GM06990 (cell line): ENCODE measurements at regions not wholly inside any gene's neighbourhood (a gene's known extent, or its start where the extent isn't known, plus 50 kb on each side); places are given as distances from the start of the nearest gene placed in this dataset.

Source experiments
- DNase-seq: peaks from one replicate; pipeline ENCODE4 v3.0.0-alpha.2; 2011; ENCODE audit not compliant: insufficient read length; ENCODE audit errors: extremely low read depth
- H3K27me3 ChIP-seq: replicated peaks from 2 replicates; pipeline ENCODE4 v1.6.0; 2011; ENCODE audit warnings: low read length; ENCODE audit not compliant: control insufficient read depth, insufficient read depth
- H3K36me3 ChIP-seq: 2 replicates; pipeline ENCODE4 v1.5.1; 2011; ENCODE audit warnings: low read length; ENCODE audit not compliant: control insufficient read depth, insufficient read depth
- H3K4me3 ChIP-seq: replicated peaks from 2 replicates; pipeline ENCODE4 v1.5.1; 2011; ENCODE audit warnings: low read depth, mild to moderate bottlenecking, control low read depth, low read length
- TF ChIP-seq, protein P1 (sequence below): IDR thresholded peaks from 2 replicates; pipeline ENCODE4 v1.5.1; 2011; ENCODE audit warnings: low read length, control low read depth, mild to moderate bottlenecking, inconsistent platforms; ENCODE audit not compliant: insufficient read depth, poor library complexity, severe bottlenecking

DNA sequence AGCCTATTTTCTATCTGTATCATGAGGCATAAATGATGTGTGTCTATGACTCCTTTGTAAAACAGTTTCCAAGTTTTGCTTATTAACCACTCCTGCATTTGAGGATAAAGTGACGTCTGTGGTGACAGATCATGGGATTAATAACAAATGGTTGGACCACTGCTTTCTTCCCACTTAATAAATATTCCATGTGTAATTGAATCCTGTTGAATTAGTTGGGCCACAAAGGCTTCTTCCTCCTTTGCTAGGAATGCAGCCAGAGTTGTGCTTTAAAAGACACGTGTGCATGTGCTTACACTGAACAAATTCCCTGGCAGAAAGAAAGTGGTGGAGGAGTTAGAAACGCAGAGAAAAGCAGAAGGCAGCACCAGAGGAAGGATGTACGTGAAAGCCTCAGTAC lies 150.2 kb downstream of the ACTBL2 start:
- no peak overlapping the region for H3K4me3 ChIP-seq
- DNase-seq = no peak
- H3K36me3 ChIP-seq = no peaks in the 10 kb centered on the region
- TF ChIP-seq, protein P1, sequence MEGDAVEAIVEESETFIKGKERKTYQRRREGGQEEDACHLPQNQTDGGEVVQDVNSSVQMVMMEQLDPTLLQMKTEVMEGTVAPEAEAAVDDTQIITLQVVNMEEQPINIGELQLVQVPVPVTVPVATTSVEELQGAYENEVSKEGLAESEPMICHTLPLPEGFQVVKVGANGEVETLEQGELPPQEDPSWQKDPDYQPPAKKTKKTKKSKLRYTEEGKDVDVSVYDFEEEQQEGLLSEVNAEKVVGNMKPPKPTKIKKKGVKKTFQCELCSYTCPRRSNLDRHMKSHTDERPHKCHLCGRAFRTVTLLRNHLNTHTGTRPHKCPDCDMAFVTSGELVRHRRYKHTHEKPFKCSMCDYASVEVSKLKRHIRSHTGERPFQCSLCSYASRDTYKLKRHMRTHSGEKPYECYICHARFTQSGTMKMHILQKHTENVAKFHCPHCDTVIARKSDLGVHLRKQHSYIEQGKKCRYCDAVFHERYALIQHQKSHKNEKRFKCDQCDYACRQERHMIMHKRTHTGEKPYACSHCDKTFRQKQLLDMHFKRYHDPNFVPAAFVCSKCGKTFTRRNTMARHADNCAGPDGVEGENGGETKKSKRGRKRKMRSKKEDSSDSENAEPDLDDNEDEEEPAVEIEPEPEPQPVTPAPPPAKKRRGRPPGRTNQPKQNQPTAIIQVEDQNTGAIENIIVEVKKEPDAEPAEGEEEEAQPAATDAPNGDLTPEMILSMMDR = no peak
- H3K27me3 ChIP-seq = no peaks in the 10 kb centered on the region

DNA sequence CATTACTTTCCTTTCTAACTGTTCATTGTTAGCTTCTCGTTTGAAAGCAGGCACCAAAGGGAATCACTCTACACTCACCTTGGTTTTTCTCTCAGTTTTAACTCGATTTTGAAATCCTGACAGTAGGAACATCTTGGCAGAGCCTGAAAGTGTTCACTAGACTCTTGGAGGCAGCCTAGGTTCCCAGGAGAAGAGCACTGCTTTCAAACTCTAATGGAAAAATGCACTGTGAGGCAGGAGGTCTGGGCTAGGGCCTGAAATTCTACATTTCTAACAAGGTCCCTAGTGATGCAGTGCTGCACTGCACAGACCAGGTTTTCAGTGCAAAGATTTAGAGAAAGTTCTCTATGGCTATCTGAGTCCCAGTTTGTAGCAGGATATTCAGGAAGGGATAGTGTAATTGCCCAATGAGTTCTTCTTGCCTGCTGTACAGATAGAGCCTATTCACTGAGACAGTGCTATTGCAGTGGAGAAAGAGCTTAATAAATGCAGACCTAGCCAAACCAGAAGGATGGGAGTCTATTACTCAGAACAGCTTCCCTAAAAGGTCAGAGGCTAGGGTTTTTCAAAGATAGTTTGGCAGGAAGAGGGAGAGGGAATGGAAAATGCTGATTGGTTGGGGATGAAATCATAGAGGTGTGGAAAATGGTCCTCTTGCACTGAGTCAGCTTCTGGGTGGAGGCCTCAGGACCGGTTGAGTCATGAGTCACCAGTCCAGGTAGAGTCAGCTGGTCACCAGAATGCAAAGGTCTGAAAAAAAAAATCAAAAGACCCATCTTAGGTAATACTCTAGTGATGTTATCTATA lies 153.9 kb downstream of the GPBP1 start:
- H3K36me3 ChIP-seq = no peaks in the 10 kb centered on the region
- no peak overlapping the region for H3K4me3 ChIP-seq
- TF ChIP-seq, protein P1 = no peak
- DNase-seq = no peak
- no peaks in the 10 kb centered on the region for H3K27me3 ChIP-seq

DNA sequence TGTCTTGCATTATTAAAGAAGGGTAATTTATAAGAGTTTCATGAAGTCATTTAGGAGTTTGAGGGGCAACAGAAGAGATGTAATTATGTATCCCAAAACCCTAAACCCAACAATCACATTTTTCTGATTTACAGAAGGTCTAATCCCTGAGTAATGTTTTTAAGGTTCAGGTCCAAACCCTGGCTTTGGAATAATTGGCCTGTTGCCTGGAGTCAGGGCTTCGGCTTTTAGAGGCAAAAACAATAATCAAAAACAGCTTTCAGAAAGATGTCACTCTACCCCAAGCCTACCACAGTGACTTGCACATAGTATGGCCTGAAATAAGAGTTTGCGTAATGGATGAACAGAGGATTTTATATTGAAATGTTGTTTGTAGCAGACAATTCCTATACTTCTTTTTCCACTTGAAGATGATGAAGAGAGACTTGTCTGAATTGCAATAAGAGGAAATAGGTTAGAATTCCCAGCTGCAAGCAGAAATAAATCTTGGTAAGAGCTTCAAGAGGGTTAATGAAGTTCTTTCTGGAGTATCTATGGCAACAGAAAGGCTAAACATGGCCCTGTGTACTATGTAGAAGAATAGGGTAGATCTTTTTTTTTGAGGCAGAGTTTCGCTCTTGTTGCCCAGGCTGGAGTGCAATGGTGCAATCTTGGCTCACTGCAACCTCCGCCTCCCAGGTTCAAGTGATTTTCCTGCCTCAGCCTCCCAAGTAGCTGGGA lies 152.0 kb downstream of the GPBP1 start:
- no peak for DNase-seq
- H3K36me3 ChIP-seq = no peaks in the 10 kb centered on the region
- no peak overlapping the region for H3K4me3 ChIP-seq
- H3K27me3 ChIP-seq = no peaks in the 10 kb centered on the region
- TF ChIP-seq, protein P1 = no peak

DNA sequence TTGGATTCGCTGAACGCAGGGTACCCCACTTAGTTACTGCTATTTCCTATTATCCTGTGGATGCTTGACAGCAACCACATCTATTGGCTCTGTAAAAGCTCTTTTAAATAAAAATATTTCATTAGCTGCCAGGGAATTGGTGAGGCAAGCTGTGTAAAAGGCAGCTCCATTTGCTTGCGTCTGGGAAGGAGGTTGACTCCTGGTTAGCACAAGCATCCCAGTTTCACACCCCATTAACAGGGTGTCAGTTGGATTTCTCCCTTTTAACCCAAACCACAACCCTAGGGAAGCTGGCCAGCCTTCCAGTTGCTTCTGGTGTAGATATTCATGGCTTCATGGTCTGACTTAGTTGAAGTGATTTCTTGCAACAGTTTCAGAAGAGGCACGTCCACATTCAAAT lies 151.0 kb downstream of the GPBP1 start:
- DNase-seq = no peak
- no peaks in the 10 kb centered on the region for H3K36me3 ChIP-seq
- TF ChIP-seq, protein P1 = no peak

DNA sequence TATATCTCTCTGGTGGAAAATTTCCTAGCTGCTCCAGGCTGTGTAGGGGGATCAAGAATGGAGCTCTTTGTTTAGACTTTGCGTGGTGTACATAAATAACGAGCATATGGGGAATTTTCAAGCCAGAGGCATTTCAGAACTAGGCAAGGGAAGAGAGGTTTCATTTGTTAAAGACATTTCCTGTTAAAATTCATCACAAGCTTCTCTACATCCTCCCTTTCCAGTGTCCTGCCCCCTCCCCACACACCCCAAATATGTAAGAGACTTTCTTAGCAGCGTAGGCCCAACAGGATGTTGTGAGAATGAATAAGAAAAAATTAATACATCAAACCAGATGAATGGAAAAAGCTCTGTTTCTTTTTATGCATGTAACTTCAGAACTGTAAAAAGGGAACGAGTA lies 150.3 kb downstream of the GPBP1 start:
- TF ChIP-seq, protein P1 = no peak
- H3K36me3 ChIP-seq = no peaks in the 10 kb centered on the region
- H3K27me3 ChIP-seq = peaks cover 1% of the 10 kb centered on the region; the same call in 1 of the 2 replicates
- H3K4me3 ChIP-seq = no peak overlapping the region
- no peak for DNase-seq

More for the DNA sequence above, 151.0 kb downstream of the GPBP1 start:
- H3K27me3 ChIP-seq = no peaks in the 10 kb centered on the region
- no peak overlapping the region for H3K4me3 ChIP-seq
